H9 (cell line): ENCODE measurements at regions not wholly inside any gene's neighbourhood (a gene's known extent, or its start where the extent isn't known, plus 50 kb on each side); places are given as distances from the start of the nearest gene placed in this dataset.

Experiments used
- DNase-seq: peaks from one replicate; pipeline ENCODE4 v3.0.0-alpha.2; 2017
- H2AFZ ChIP-seq: one replicate; pipeline ENCODE4 v1.6.1; 2013; ENCODE audit warnings: mild to moderate bottlenecking, low read length, control low read depth, moderate library complexity
- H2AK5ac ChIP-seq: 2 replicates; pipeline ENCODE4 v1.6.1; 2013; ENCODE audit warnings: low read length, control low read depth, mixed read lengths; ENCODE audit not compliant: insufficient read length
- H2BK120ac ChIP-seq: one replicate; pipeline ENCODE4 v1.6.1; 2013; ENCODE audit warnings: low read depth, mild to moderate bottlenecking, low read length, control low read depth, inconsistent platforms; ENCODE audit not compliant: poor library complexity, severe bottlenecking
- H2BK12ac ChIP-seq: 2 replicates; pipeline ENCODE4 v1.6.1; 2013; ENCODE audit warnings: low read length, control low read depth, mixed read lengths, low read depth; ENCODE audit not compliant: insufficient read length
- H2BK15ac ChIP-seq: 2 replicates; pipeline ENCODE4 v1.6.1; 2013; ENCODE audit warnings: low read depth, low read length, control low read depth
- H2BK20ac ChIP-seq: one replicate; pipeline ENCODE4 v1.6.1; 2013; ENCODE audit warnings: low read depth, mild to moderate bottlenecking, low read length, control low read depth, inconsistent platforms; ENCODE audit not compliant: poor library complexity, severe bottlenecking
- H2BK5ac ChIP-seq: 2 replicates; pipeline ENCODE4 v1.6.1; 2013; ENCODE audit warnings: low read length, control low read depth, mixed read lengths; ENCODE audit not compliant: insufficient read length
- H3K14ac ChIP-seq: 2 replicates; pipeline ENCODE4 v1.6.1; 2013; ENCODE audit warnings: low read length, control low read depth; ENCODE audit not compliant: insufficient read depth
- H3K18ac ChIP-seq: 2 replicates; pipeline ENCODE4 v1.6.1; 2013; ENCODE audit warnings: low read depth, mild to moderate bottlenecking, mixed read lengths, low read length, control low read depth; ENCODE audit not compliant: insufficient read length
- H3K23ac ChIP-seq: 2 replicates; pipeline ENCODE4 v1.6.1; 2013; ENCODE audit warnings: low read length, control low read depth, mixed read lengths, low read depth; ENCODE audit not compliant: insufficient read length
- H3K23me2 ChIP-seq: 2 replicates; pipeline ENCODE4 v1.6.1; 2013; ENCODE audit warnings: low read depth, mild to moderate bottlenecking, mixed read lengths, low read length, control low read depth; ENCODE audit not compliant: insufficient read length, poor library complexity, severe bottlenecking
- H3K27ac ChIP-seq: 2 replicates; pipeline ENCODE4 v1.5.1; 2013; ENCODE audit warnings: low read length, control low read depth, mixed read lengths, low read depth; ENCODE audit not compliant: insufficient read length
- H3K27me3 ChIP-seq: 2 replicates; pipeline ENCODE4 v1.6.1; 2013; ENCODE audit warnings: low read length, control low read depth, inconsistent platforms; ENCODE audit not compliant: insufficient read depth
- H3K4ac ChIP-seq: 2 replicates; pipeline ENCODE4 v1.6.1; 2013; ENCODE audit warnings: low read depth, mild to moderate bottlenecking, control low read depth, inconsistent platforms, low read length, moderate library complexity
- H3K4me1 ChIP-seq: 2 replicates; pipeline ENCODE4 v1.6.1; 2013; ENCODE audit warnings: low read length, control low read depth, inconsistent platforms; ENCODE audit not compliant: insufficient read depth
- H3K4me2 ChIP-seq: 2 replicates; pipeline ENCODE4 v1.6.1; 2013; ENCODE audit warnings: low read length, control low read depth, mixed read lengths; ENCODE audit not compliant: insufficient read length, insufficient read depth
- H3K56ac ChIP-seq: 2 replicates; pipeline ENCODE4 v1.6.1; 2013; ENCODE audit warnings: low read depth, mild to moderate bottlenecking, mixed read lengths, low read length, control low read depth; ENCODE audit not compliant: insufficient read length
- H3K79me1 ChIP-seq: 2 replicates; pipeline ENCODE4 v1.6.1; 2013; ENCODE audit warnings: low read depth, mild to moderate bottlenecking, moderate library complexity, low read length, control low read depth, inconsistent platforms; ENCODE audit not compliant: insufficient read depth, poor library complexity, severe bottlenecking
- H3K79me2 ChIP-seq: 2 replicates; pipeline ENCODE4 v1.6.1; 2013; ENCODE audit warnings: low read length, control low read depth, inconsistent platforms; ENCODE audit not compliant: insufficient read depth
- H3K9ac ChIP-seq: 2 replicates; pipeline ENCODE4 v1.6.1; 2013; ENCODE audit warnings: low read length, control low read depth, mixed read lengths; ENCODE audit not compliant: insufficient read length; ENCODE audit errors: extremely low read depth
- H3K9me3 ChIP-seq: one replicate; pipeline ENCODE4 v1.6.1; 2013; ENCODE audit warnings: low read depth, low read length, inconsistent platforms; ENCODE audit not compliant: control insufficient read depth
- H3T11ph ChIP-seq: one replicate; pipeline ENCODE4 v1.6.1; 2013; ENCODE audit warnings: mild to moderate bottlenecking, low read length, control low read depth, inconsistent platforms
- H4K20me1 ChIP-seq: one replicate; pipeline ENCODE4 v1.6.1; 2013; ENCODE audit not compliant: control insufficient read depth, insufficient read length, insufficient read depth
- H4K5ac ChIP-seq: 2 replicates; pipeline ENCODE4 v1.6.1; 2013; ENCODE audit warnings: low read depth, mild to moderate bottlenecking, mixed read lengths, low read length, control low read depth; ENCODE audit not compliant: insufficient read length
- H4K8ac ChIP-seq: replicated peaks from 2 replicates; pipeline ENCODE4 v1.6.1; 2013; ENCODE audit warnings: low read length, control low read depth, mixed read lengths, low read depth; ENCODE audit not compliant: insufficient read length
- H4K91ac ChIP-seq: 2 replicates; pipeline ENCODE4 v1.6.1; 2013; ENCODE audit warnings: low read depth, mild to moderate bottlenecking, moderate library complexity, mixed read lengths, low read length, control low read depth; ENCODE audit not compliant: insufficient read length
- H3K27ac Mint-ChIP-seq, 3 experiments: 2 replicates in 2 of 3; 3 replicates in 1 of 3; pipeline ENCODE4 v1.8.0; 2020 to 2021; ENCODE audit warnings: mixed read lengths in 3 of 3, mild to moderate bottlenecking in 1 of 3, moderate library complexity in 1 of 3
- H3K27me3 Mint-ChIP-seq: 2 replicates; pipeline ENCODE4 v1.8.0; 2021; ENCODE audit warnings: low read depth, mild to moderate bottlenecking, moderate library complexity, mixed read lengths
- H3K36me3 Mint-ChIP-seq, 3 experiments: 2 replicates in 2 of 3; 3 replicates in 1 of 3; pipeline ENCODE4 v1.8.0; 2020 to 2021; ENCODE audit warnings: low read depth in 3 of 3, mixed read lengths in 3 of 3; ENCODE audit not compliant: insufficient read depth in 1 of 3
- H3K4me1 Mint-ChIP-seq, 2 experiments: 2 replicates each; pipeline ENCODE4 v1.8.0; 2020; ENCODE audit warnings: mixed read lengths in 2 of 2
- H3K4me3 Mint-ChIP-seq, 2 experiments: 2 replicates in 1 of 2; 3 replicates in 1 of 2; pipeline ENCODE4 v1.8.0; 2020 to 2021; ENCODE audit warnings: mild to moderate bottlenecking in 2 of 2, mixed read lengths in 2 of 2, moderate library complexity in 1 of 2
- H3K9me3 Mint-ChIP-seq, 2 experiments: 2 replicates in 1 of 2; 3 replicates in 1 of 2; pipeline ENCODE4 v1.8.0; 2020; ENCODE audit warnings: mild to moderate bottlenecking in 2 of 2, mixed read lengths in 2 of 2, moderate library complexity in 1 of 2
- CTCF ChIP-seq: fragments of 200-600 bp; sonication (generic); conservative IDR thresholded peaks from 3 replicates; pipeline ENCODE4 v1.8.0; 2021; ENCODE audit warnings: antibody characterized with exemption, mild to moderate bottlenecking
- WGBS: extraction: QIAGEN DNeasy Blood & Tissue Kit; methylation state at CpG from one replicate; pipeline ENCODE4 v1.1.7; 2013; ENCODE audit warnings: missing lambda C conversion rate, low lambda C conversion rate, mixed read lengths; ENCODE audit not compliant: insufficient read length; ENCODE audit errors: extremely low coverage; 5-methylcytosine and 5-hydroxymethylcytosine counted together

DNA sequence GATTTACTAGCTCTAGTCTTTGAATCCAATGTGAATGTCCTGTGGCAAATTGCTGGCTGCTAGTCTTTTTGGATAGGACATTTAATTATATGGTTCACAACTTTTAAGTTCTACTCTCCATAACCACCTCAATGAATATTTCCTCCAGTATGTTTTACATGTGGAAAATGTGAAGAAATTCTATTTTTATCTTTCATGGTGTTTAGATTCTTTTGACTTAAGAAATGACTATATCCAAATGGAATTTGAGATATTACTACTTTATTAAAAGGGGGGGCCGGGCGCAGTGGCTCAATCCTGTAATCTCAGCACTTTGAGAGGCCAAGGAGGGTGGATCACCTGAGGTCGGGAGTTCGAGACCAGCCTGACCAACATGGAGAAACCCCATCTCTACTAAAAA lies 202.0 kb downstream of the ARL4A start:
- no peaks in the 10 kb centered on the region for H3K27me3 Mint-ChIP-seq
- no peak for TF ChIP-seq CTCF
- no peak overlapping the region for H3K18ac ChIP-seq
- no peak overlapping the region for H2BK12ac ChIP-seq
- H3K4ac ChIP-seq: no peak overlapping the region
- H3K79me1 ChIP-seq: no peaks in the 10 kb centered on the region
- no peak overlapping the region for H4K91ac ChIP-seq
- H3T11ph ChIP-seq: no peak overlapping the region
- H3K27ac ChIP-seq: no peak overlapping the region
- no peak overlapping the region for H3K23ac ChIP-seq
- H4K20me1 ChIP-seq: no peaks in the 10 kb centered on the region
- no peak overlapping the region for H2BK120ac ChIP-seq
- no peak overlapping the region for H3K9ac ChIP-seq
- H3K27me3 ChIP-seq: no peaks in the 10 kb centered on the region
- DNase-seq: no peak
- no peaks in the 10 kb centered on the region for H3K9me3 ChIP-seq
- no peaks in the 10 kb centered on the region for H3K9me3 Mint-ChIP-seq
- H3K4me1 Mint-ChIP-seq: peaks cover 0 to 2% of the 10 kb centered on the region in 2 experiments; a peak in 1 of 4 replicates
- no peak overlapping the region for H2BK20ac ChIP-seq
- WGBS: no CpG with 5 or more reads among the region's 4 CpGs
- no peaks in the 10 kb centered on the region for H3K36me3 Mint-ChIP-seq
- H2BK5ac ChIP-seq: no peak overlapping the region
- H4K8ac ChIP-seq: no peak overlapping the region
- H2AFZ ChIP-seq: no peak overlapping the region
- H4K5ac ChIP-seq: no peak overlapping the region
- no peak overlapping the region for H3K4me2 ChIP-seq
- no peak overlapping the region for H3K27ac Mint-ChIP-seq
- H2AK5ac ChIP-seq: no peak overlapping the region
- H3K79me2 ChIP-seq: no peaks in the 10 kb centered on the region
- H2BK15ac ChIP-seq: no peak overlapping the region
- H3K4me3 Mint-ChIP-seq: no peak overlapping the region
- no peak overlapping the region for H3K56ac ChIP-seq
- no peaks in the 10 kb centered on the region for H3K23me2 ChIP-seq
- no peak overlapping the region for H3K14ac ChIP-seq
- no peaks in the 10 kb centered on the region for H3K4me1 ChIP-seq
